HG03039 (cell line): ENCODE measurements at regions not wholly inside any gene's neighbourhood (a gene's known extent, or its start where the extent isn't known, plus 50 kb on each side); places are given as distances from the start of the nearest gene placed in this dataset.
"Not testable (repeated sequence)": the region's sequence is repeated elsewhere in the genome, so short reads cannot be mapped to it uniquely, and the experiment has no call there.

Source experiments
- ATAC-seq: cut with Tn5 transposase; IDR thresholded peaks from one replicate; pipeline ENCODE4 v1.9.1; 2021; ENCODE audit warnings: mild to moderate bottlenecking, moderate library complexity; ENCODE audit not compliant: unreplicated experiment

DNA sequence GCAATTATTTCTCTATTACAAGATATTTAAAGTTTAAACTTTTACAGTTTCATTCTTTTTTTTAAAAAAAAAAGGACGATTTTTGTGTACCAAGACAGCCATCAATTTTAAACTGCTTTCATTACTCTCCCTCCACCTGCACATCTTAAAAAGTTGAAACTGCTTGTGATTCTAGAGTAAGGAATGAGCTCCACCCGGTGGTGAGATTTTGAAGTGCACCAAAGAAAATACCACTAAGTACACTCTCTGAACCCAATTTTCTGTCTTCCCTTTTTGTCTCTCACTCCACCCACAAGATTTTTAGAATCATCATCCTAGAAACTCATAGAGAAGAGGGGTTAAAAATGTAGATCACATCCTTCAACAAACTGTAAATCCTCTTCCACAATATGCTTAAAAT, 91.3 kb upstream of the WDR44 start:
- ATAC-seq = no peak

- no peak for ATAC-seq
Measured at GRCh38 chrX:118255921-118256320, 90.0 kb upstream of the WDR44 start.

DNA sequence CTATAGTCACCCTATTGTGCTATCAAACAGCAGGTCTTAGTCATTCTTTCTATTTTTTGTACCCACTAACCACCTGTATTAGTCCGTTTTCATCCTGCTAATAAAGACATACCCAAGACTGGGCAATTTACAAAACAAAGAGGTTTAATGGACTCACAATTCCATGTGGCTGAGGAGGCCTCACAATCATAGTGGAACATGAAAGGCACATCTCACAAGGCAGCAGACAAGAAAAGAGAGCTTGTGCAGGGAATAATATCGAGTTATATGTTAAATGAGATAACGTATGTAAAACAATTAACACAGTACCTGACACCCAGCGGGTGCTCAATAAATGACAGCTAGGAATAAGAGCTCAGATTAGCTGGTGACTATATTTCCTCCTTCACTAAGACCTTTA, 88.1 kb upstream of the WDR44 start:
- ATAC-seq = no peak

GRCh38 chrX:118259213-118259612, 86.7 kb upstream of the WDR44 start:
- no peak for ATAC-seq

DNA sequence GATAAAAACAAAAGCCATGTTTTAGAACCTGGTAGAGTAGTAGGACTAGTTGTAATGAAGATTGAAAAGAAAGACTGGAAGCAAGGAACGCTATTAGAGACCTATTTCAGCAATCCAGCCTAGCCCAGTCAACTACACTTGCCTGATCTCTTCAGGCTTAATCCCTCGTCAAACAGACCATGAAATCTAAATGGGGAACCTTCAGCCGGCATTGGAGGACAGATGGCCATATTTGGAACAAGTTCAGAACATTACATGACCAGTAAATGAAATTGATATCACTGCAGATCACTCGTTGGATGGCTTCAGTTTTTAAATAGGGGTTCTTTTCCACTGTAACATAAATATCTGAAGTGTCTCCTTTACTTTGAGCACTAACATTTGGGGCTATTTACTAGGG, 84.8 kb upstream of the WDR44 start:
- no peak for ATAC-seq

- no peak for ATAC-seq
Measured at GRCh38 chrX:118271775-118272174, 74.1 kb upstream of the WDR44 start.

GRCh38 chrX:118272242-118272641, 73.7 kb upstream of the WDR44 start:
- no peak for ATAC-seq

GRCh38 chrX:118286066-118286762, 59.7 kb upstream of the WDR44 start:
- no peak for ATAC-seq

DNA sequence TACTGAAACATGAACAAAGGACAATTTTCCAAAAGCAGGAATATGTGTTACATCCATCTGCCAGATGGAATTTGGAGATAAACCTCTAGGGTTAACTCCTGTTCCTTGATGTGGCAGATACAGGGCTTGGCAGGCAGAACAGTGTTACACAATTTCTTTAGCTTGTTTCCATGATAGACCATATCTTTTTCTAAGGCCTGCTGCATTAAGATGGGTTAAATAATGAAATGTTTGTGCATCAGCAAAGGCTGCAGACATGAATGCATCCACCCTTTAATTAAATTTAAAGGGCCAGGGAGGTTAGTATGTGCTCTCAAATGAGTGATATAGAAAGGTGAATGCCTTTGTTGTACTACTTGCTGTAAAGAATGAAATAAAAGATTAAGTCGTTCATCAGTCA, 50.1 kb upstream of the WDR44 start:
- ATAC-seq = not testable (repeated sequence)
